ENCODE measurements at regions not wholly inside any gene's neighbourhood (a gene's known extent, or its start where the extent isn't known, plus 50 kb on each side); places are given as distances from the start of the nearest gene placed in this dataset.

DNA sequence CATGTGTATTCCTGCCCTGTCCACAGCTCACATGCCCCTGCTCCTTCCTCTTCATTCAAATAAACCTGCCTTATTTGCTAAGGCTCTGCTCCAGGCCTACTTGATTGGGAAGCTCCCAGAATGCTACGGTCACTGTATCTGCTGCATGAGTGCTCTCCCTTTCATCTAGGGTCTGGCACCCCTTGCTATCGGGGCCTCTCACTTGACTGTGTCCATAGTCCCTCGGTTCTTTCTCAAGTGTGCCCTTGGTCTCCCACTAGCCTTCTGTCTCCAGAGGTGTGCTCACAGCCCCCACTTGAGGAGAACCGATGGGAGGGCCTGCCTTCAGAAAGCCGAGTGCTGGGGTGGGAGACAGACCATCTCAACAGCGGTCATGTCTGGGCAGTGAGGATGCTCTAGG, 57.4 kb upstream of the NMNAT3 start:
- H3K27me3 ChIP-seq (ENCODE audit: control insufficient read depth in 1 of 2, insufficient read depth in 1 of 2, low read length in 2 of 2) = peaks cover 19 to 44% of the 10 kb centered on the region in 2 experiments
- H3K4me2 ChIP-seq (ENCODE audit: low read length, poor library complexity, severe bottlenecking) = no peak overlapping the region
- H2BK12ac ChIP-seq (ENCODE audit: low read length in 2 of 2) = no peak overlapping the region
- H3K79me1 ChIP-seq (replicated peaks; ENCODE audit: low read length, poor library complexity, severe bottlenecking) = no peaks in the 10 kb centered on the region
- DNase-seq = no peak
- no peak overlapping the region for H3K14ac ChIP-seq (ENCODE audit: low read length in 2 of 2)
- H2AK5ac ChIP-seq (ENCODE audit: low read length, severe bottlenecking) = no peak overlapping the region
- H4K8ac ChIP-seq (ENCODE audit: low read length) = no peak overlapping the region
- H2BK5ac ChIP-seq (ENCODE audit: low read depth, low read length, poor library complexity, severe bottlenecking) = no peak overlapping the region
- H3K4ac ChIP-seq (ENCODE audit: low read depth in 1 of 2, low read length in 2 of 2) = no peak overlapping the region
- H3K27ac ChIP-seq (ENCODE audit: low read length, poor library complexity, severe bottlenecking) = no peak overlapping the region
- no peak overlapping the region for H3K18ac ChIP-seq (ENCODE audit: low read depth in 1 of 2, low read length in 2 of 2)
- no peaks in the 10 kb centered on the region for H3K36me3 ChIP-seq (ENCODE audit: control insufficient read depth in 1 of 2, insufficient read depth in 2 of 2, low read depth in 1 of 2, low read length in 2 of 2)
- 64% methylated on average over 6 of the region's 6 CpGs for WGBS
- H3K9ac ChIP-seq (ENCODE audit: low read length) = no peak overlapping the region
- no peak overlapping the region for H3K23ac ChIP-seq (ENCODE audit: low read length in 2 of 2)
- no peak overlapping the region for H2AFZ ChIP-seq (ENCODE audit: low read depth, low read length)
- no peaks in the 10 kb centered on the region for H3K4me1 ChIP-seq (ENCODE audit: control insufficient read depth, insufficient read depth, low read depth, low read length)
- no peak overlapping the region for H2BK15ac ChIP-seq (ENCODE audit: low read depth, poor library complexity, severe bottlenecking)
- no peak overlapping the region for H2BK120ac ChIP-seq (ENCODE audit: low read depth, low read length)
- H3K9me3 ChIP-seq (ENCODE audit: control insufficient read depth, low read length) = no peaks in the 10 kb centered on the region
- H3K4me3 ChIP-seq (ENCODE audit: insufficient read depth in 1 of 2, low read depth in 1 of 2, low read length in 2 of 2) = no peak overlapping the region
- H4K91ac ChIP-seq (ENCODE audit: low read length) = no peak overlapping the region

DNA sequence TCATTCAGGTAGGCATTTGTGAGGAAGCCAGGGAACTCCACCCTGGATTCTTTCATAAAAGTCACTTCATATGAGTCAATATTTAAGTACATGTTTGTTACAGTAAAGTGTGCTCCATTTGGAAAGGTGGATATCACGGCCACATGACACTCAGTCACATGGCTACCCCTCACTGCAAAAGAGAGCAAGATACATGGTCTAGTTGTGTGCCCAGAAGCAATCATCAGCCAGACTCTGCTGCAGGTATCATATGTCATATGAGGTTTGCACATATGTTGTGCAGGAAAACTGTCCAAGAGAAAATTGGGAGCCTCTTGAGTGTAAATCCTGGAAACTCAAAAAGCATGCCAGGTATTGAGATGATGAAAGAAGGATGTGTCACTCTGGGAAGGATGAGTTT, 55.0 kb upstream of the NMNAT3 start:
- no peak for DNase-seq
- no peak overlapping the region for H3K4me3 ChIP-seq (ENCODE audit: insufficient read depth in 1 of 2, low read depth in 1 of 2, low read length in 2 of 2)
- H3K36me3 ChIP-seq (ENCODE audit: control insufficient read depth in 1 of 2, insufficient read depth in 2 of 2, low read depth in 1 of 2, low read length in 2 of 2) = no peaks in the 10 kb centered on the region
- no peak overlapping the region for H4K8ac ChIP-seq (ENCODE audit: low read length)
- H3K4me1 ChIP-seq (ENCODE audit: control insufficient read depth, insufficient read depth, low read depth, low read length) = no peaks in the 10 kb centered on the region
- H2AK5ac ChIP-seq (ENCODE audit: low read length, severe bottlenecking) = no peak overlapping the region
- H2BK5ac ChIP-seq (ENCODE audit: low read depth, low read length, poor library complexity, severe bottlenecking) = no peak overlapping the region
- H3K9ac ChIP-seq (ENCODE audit: low read length) = no peak overlapping the region
- no peaks in the 10 kb centered on the region for H3K9me3 ChIP-seq (ENCODE audit: control insufficient read depth, low read length)
- no peak overlapping the region for H2BK15ac ChIP-seq (ENCODE audit: low read depth, poor library complexity, severe bottlenecking)
- H3K23ac ChIP-seq (ENCODE audit: low read length in 2 of 2) = no peak overlapping the region
- H4K91ac ChIP-seq (ENCODE audit: low read length) = no peak overlapping the region
- H2BK120ac ChIP-seq (ENCODE audit: low read depth, low read length) = no peak overlapping the region
- no peak overlapping the region for H3K4ac ChIP-seq (ENCODE audit: low read depth in 1 of 2, low read length in 2 of 2)
- H3K18ac ChIP-seq (ENCODE audit: low read depth in 1 of 2, low read length in 2 of 2) = no peak overlapping the region
- H2BK12ac ChIP-seq (ENCODE audit: low read length in 2 of 2) = no peak overlapping the region
- WGBS = 67% methylated on average over 1 of the region's 1 CpG
- no peak overlapping the region for H3K14ac ChIP-seq (ENCODE audit: low read length in 2 of 2)
- H3K79me1 ChIP-seq (replicated peaks; ENCODE audit: low read length, poor library complexity, severe bottlenecking) = no peaks in the 10 kb centered on the region
- no peak overlapping the region for H2AFZ ChIP-seq (ENCODE audit: low read depth, low read length)
- H3K27me3 ChIP-seq (ENCODE audit: control insufficient read depth in 1 of 2, insufficient read depth in 1 of 2, low read length in 2 of 2) = peaks cover 12 to 33% of the 10 kb centered on the region in 2 experiments
- H3K4me2 ChIP-seq (ENCODE audit: low read length, poor library complexity, severe bottlenecking) = no peak overlapping the region
- H3K27ac ChIP-seq (ENCODE audit: low read length, poor library complexity, severe bottlenecking) = no peak overlapping the region

DNA sequence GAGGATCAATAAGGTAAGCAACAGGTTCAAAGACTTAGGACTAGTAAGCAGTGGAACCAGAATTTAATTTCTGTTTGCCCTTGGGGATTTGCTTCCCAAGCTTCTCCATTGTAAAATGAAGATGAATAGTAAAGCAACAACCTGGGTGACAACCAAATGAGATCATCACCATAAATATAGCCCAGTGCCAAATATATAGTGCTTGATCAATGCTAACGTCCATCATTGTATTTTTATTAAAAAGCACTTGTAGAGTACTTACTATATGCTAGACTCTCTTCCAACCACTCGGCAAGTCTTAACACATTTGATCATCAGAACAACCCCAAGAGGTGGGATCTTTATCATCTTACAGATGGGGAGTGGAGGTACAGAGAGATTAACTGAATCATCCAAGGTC, 51.5 kb upstream of the NMNAT3 start:
- Histone ChIP-seq H4K91ac (ENCODE audit: low read length) (no peak overlapping the region), H3K36me3 (ENCODE audit: control insufficient read depth in 1 of 2, insufficient read depth in 2 of 2, low read depth in 1 of 2, low read length in 2 of 2) (no peaks in the 10 kb centered on the region), H3K4me2 (ENCODE audit: low read length, poor library complexity, severe bottlenecking) (no peak overlapping the region), H3K79me1 (replicated peaks; ENCODE audit: low read length, poor library complexity, severe bottlenecking) (no peaks in the 10 kb centered on the region), H3K4me3 (ENCODE audit: insufficient read depth in 1 of 2, low read depth in 1 of 2, low read length in 2 of 2) (no peak overlapping the region), H3K14ac (ENCODE audit: low read length in 2 of 2) (no peak overlapping the region), H3K4me1 (ENCODE audit: control insufficient read depth, insufficient read depth, low read depth, low read length) (no peaks in the 10 kb centered on the region), H3K27ac (ENCODE audit: low read length, poor library complexity, severe bottlenecking) (no peak overlapping the region), H3K4ac (ENCODE audit: low read depth in 1 of 2, low read length in 2 of 2) (no peak overlapping the region), H3K27me3 (ENCODE audit: control insufficient read depth in 1 of 2, insufficient read depth in 1 of 2, low read length in 2 of 2) (peaks cover 9 to 10% of the 10 kb centered on the region in 2 experiments), H2BK5ac (ENCODE audit: low read depth, low read length, poor library complexity, severe bottlenecking) (no peak overlapping the region), H2AK5ac (ENCODE audit: low read length, severe bottlenecking) (no peak overlapping the region), H2BK120ac (ENCODE audit: low read depth, low read length) (no peak overlapping the region), H3K9ac (ENCODE audit: low read length) (no peak overlapping the region), H3K18ac (ENCODE audit: low read depth in 1 of 2, low read length in 2 of 2) (no peak overlapping the region), H4K8ac (ENCODE audit: low read length) (no peak overlapping the region), H3K9me3 (ENCODE audit: control insufficient read depth, low read length) (no peaks in the 10 kb centered on the region), H2BK15ac (ENCODE audit: low read depth, poor library complexity, severe bottlenecking) (no peak overlapping the region), H2AFZ (ENCODE audit: low read depth, low read length) (no peak overlapping the region), H3K23ac (ENCODE audit: low read length in 2 of 2) (no peak overlapping the region), H2BK12ac (ENCODE audit: low read length in 2 of 2) (no peak overlapping the region)
- DNase-seq = no peak
- 89% methylated on average over 1 of the region's 2 CpGs for WGBS

DNA sequence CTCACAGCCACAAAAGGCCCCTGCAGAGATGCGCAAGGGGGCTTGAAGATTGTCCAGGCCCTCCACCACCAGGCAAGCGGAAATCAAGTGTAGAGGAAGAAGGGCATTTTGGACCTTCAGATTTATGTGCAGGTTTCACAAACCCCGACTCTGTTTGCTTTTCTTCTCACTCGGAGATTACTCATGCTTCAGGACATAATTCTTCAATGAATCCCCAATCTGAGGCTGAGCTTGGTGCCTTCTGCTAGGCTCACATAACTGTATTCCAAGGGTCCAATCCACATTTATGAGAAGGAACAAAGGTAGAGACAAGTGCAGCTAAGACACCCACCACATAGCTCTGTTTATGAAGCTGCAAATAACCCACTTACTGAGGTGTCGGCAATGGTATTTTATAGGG, 50.6 kb upstream of the NMNAT3 start:
- Histone ChIP-seq H3K36me3 (ENCODE audit: control insufficient read depth in 1 of 2, insufficient read depth in 2 of 2, low read depth in 1 of 2, low read length in 2 of 2) (no peaks in the 10 kb centered on the region), H2BK15ac (ENCODE audit: low read depth, poor library complexity, severe bottlenecking) (no peak overlapping the region), H3K23ac (ENCODE audit: low read length in 2 of 2) (no peak overlapping the region), H2BK5ac (ENCODE audit: low read depth, low read length, poor library complexity, severe bottlenecking) (no peak overlapping the region), H2AFZ (ENCODE audit: low read depth, low read length) (no peak overlapping the region), H2BK12ac (ENCODE audit: low read length in 2 of 2) (no peak overlapping the region), H4K91ac (ENCODE audit: low read length) (no peak overlapping the region), H4K8ac (ENCODE audit: low read length) (no peak overlapping the region), H3K18ac (ENCODE audit: low read depth in 1 of 2, low read length in 2 of 2) (no peak overlapping the region), H3K27ac (ENCODE audit: low read length, poor library complexity, severe bottlenecking) (no peak overlapping the region), H2BK120ac (ENCODE audit: low read depth, low read length) (no peak overlapping the region), H3K4me3 (ENCODE audit: insufficient read depth in 1 of 2, low read depth in 1 of 2, low read length in 2 of 2) (no peak overlapping the region), H2AK5ac (ENCODE audit: low read length, severe bottlenecking) (no peak overlapping the region), H3K14ac (ENCODE audit: low read length in 2 of 2) (no peak overlapping the region), H3K4me1 (ENCODE audit: control insufficient read depth, insufficient read depth, low read depth, low read length) (no peaks in the 10 kb centered on the region), H3K4ac (ENCODE audit: low read depth in 1 of 2, low read length in 2 of 2) (no peak overlapping the region), H3K9me3 (ENCODE audit: control insufficient read depth, low read length) (no peaks in the 10 kb centered on the region), H3K79me1 (replicated peaks; ENCODE audit: low read length, poor library complexity, severe bottlenecking) (no peaks in the 10 kb centered on the region), H3K9ac (ENCODE audit: low read length) (no peak overlapping the region), H3K27me3 (ENCODE audit: control insufficient read depth in 1 of 2, insufficient read depth in 1 of 2, low read length in 2 of 2) (peaks cover 8 to 9% of the 10 kb centered on the region in 2 experiments), H3K4me2 (ENCODE audit: low read length, poor library complexity, severe bottlenecking) (no peak overlapping the region)
- no peak for DNase-seq
- WGBS = 94% methylated on average over 4 of the region's 5 CpGs

Data from mesenchymal stem cell (in vitro differentiated cells and primary cell).